Cardiac fibroblast (primary cell): ENCODE measurements at regions not wholly inside any gene's neighbourhood (a gene's known extent, or its start where the extent isn't known, plus 50 kb on each side); places are given as distances from the start of the nearest gene placed in this dataset.

Experiments used
- DNase-seq, 2 donors: peaks; one replicate each; pipeline versions ENCODE4 v3.0.0 to v3.0.0-alpha.2; 2010; ENCODE audit warnings: low read depth in 2 of 2
- H3K4me3 ChIP-seq, 2 donors: replicated peaks in 1 of 2; 1 replicate in 1 of 2; 2 replicates in 1 of 2; pipeline ENCODE4 v1.5.1; 2011; ENCODE audit warnings: low read depth in 2 of 2, low read length in 2 of 2, mild to moderate bottlenecking in 2 of 2, moderate library complexity in 1 of 2
- TF ChIP-seq, protein P1 (sequence below): IDR thresholded peaks from one replicate; pipeline ENCODE4 v1.5.1; 2011; ENCODE audit warnings: low read depth, mild to moderate bottlenecking, low read length, inconsistent platforms

DNA sequence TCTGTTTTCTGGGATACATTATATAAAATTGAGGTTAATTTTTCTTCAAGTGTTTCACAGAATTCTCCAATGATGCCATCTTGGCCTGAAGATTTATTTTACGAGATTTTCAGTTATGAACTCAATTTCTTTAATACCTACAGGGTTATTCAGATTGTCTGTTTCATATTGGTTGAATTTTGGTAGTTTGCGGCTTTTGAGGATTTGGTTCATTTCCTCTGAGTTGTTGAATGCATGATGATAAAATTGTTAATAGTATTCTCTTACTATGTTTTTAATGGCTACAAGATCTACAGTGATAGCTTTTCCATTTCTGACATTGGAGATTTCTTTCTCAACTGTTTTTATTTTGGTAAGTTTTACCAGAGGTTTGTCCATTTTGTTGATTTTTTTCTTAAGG, 63.9 kb upstream of the PTPRG start:
- H3K4me3 ChIP-seq, result no peak overlapping the region
- DNase-seq, result no peak
- TF ChIP-seq, protein P1, sequence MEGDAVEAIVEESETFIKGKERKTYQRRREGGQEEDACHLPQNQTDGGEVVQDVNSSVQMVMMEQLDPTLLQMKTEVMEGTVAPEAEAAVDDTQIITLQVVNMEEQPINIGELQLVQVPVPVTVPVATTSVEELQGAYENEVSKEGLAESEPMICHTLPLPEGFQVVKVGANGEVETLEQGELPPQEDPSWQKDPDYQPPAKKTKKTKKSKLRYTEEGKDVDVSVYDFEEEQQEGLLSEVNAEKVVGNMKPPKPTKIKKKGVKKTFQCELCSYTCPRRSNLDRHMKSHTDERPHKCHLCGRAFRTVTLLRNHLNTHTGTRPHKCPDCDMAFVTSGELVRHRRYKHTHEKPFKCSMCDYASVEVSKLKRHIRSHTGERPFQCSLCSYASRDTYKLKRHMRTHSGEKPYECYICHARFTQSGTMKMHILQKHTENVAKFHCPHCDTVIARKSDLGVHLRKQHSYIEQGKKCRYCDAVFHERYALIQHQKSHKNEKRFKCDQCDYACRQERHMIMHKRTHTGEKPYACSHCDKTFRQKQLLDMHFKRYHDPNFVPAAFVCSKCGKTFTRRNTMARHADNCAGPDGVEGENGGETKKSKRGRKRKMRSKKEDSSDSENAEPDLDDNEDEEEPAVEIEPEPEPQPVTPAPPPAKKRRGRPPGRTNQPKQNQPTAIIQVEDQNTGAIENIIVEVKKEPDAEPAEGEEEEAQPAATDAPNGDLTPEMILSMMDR, result no peak

DNA sequence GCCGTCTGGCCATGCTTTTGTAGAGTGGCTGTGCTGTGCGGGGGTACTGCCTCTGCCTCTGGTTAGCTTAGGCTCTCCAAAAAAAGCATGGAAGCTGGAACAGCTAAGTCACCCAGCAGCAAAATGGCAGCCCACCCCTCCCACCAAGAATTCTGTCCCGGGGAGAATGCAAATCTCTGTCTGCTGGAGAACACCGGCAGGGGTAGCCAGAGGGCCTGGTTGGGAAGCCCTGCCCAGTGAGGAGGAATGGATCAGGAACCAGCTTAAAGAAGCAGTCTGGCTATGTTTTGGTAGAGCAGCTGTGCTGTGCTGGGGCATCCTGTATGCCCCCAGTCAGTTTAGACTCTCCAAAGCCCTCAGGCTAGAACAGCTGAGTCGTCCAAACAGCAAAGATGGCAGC, 56.2 kb upstream of the PTPRG start:
- TF ChIP-seq, protein P1, result no peak
- no peak for DNase-seq

DNA sequence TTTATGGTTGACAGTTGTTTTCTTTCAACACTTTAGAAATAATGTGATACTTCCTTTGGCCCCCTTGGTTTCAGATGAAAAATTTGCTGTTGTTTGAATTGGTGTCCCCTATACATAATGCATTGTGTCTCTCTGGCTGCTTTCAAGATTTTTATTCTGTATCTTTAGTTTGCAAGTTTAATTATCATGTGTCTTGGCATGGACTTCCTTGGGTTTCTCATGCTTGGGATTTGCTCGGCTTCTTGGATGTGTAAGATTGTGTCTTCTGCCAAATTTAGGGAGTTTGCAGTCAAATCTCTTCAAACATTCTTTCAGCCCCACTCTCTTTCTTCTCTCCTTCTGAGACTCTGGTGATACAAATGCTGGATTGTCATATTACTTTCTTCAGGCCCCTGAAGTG, 53.4 kb upstream of the PTPRG start:
- TF ChIP-seq, protein P1, result no peak
- no peak for DNase-seq
- H3K4me3 ChIP-seq, result no peak overlapping the region

More for the DNA sequence above, 56.2 kb upstream of the PTPRG start:
- H3K4me3 ChIP-seq, result no peak overlapping the region
